HG03565 (cell line): ENCODE measurements at regions not wholly inside any gene's neighbourhood (a gene's known extent, or its start where the extent isn't known, plus 50 kb on each side); places are given as distances from the start of the nearest gene placed in this dataset.
"Not testable (repeated sequence)": the region's sequence is repeated elsewhere in the genome, so short reads cannot be mapped to it uniquely, and the experiment has no call there.

Experiments used
- ATAC-seq: cut with Tn5 transposase; IDR thresholded peaks from one replicate; pipeline ENCODE4 v1.9.1; 2021; ENCODE audit warnings: mild to moderate bottlenecking, moderate library complexity; ENCODE audit not compliant: unreplicated experiment

DNA sequence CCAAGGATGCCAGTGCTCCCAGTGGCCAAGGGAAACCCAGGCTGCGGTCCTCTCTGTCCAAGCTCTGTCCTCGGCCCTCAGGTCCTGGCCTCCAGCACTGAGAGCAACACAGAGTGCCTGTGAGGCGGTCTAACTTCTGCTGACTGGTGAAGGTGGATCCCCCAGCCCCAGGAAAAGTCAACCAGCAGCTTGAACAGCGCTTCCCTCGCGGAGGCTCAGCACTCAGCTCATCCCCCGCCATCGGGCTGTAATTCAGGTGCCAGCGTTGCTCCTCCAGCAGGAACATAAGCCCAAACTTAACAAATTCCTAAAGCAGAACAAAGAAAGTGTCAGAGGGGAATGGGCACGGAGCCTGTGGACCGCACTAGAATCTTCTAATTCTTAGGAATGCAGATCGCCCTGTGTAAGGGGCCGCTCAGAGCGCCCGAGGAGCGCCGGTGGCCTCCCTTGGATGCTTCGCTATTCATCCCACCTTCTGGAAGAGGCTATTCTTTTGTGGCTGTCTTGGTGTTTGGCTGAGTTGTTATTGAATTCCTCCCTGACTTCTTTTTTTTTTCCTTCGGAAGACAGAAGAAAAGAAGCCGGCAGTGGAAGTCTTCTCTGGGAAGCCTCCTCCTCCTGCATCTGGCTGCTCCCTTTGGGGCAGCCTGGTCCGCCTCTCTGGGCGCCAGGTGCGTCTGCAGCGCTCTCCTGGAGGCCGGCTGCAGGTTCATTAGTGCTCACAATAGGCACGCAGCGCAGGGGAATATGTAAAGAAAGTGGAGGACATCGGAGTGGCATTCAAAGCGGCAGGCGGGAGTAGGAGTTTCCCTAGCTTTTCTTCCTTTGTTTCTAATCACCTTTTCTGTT lies 905.6 kb downstream of the TSN start:
- no peak for ATAC-seq

DNA sequence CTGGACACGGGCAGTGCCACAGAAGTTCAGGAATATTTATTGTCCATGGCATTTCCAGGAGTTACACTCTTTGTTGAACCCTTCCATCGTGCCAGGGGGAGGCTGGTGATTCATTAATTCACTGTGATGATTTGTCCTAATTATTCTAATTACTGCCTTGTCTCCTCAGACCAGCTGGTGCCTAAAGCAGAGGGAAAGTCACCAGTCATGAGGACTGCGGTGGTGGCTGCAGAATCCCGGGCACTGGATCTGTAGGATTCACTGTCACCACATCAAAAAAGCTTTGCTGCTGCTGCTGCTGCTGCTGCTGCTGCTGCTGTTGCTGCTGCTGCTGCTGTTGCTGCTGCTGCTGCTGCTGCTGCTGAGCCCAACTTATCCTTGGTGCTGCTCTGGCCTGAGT lies 908.2 kb downstream of the TSN start:
- no peak for ATAC-seq

DNA sequence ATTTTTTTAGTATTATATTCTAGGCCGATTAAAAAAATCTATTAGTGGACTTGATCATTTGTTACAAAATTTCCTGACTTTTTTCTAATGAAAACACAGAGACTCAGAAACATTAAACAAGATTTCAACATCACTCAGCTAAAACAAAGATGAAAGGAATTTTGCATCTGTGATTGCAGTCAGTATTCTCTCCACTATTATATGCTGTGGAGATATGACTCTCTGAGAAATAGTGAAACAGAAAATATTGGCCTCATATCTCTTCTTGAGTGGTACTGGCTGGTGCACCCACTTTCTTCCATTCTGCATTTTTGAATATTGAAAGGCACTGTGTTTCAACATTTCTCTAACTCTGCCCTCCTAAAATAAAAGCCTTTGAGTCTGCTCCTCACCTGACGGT lies 914.2 kb downstream of the TSN start:
- ATAC-seq, result no peak

DNA sequence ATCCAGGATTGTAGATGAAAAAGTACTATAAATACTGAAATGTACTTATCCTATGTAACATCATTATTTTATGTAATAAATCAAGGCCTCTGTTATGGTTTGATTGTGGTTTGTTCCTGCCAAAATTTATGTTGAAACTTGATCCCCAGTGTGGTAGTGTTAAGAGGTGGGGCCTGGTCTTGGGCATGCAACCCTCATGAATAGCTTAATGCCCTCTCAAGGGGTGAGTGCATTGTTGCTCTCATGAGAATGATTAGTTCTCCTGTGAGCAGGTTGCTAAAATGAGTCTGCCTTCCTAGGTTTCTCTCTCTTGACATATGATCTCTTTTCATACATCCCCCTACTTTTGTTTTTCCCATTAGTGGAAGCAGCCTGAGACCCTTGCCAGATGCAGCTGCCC lies 915.4 kb downstream of the TSN start:
- no peak for ATAC-seq

DNA sequence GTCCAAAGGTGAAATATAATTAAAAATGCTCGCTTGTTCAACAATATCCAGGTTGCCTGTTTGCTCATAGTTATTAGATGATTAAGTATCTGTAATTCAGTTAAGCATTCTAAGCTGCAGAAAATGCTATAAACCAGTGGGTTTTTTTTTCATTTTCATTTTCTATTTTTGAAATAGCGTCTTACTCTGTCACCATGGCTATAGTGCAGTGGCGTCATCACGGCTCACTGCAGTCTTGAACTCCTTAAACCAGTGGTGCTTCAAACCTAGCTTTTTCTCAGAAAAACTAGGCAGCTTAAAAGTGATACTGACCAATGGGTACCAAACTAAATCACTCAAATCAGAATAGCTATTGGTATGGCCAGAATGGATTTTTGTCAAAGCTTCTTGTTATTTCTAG lies 925.2 kb downstream of the TSN start:
- no peak for ATAC-seq

DNA sequence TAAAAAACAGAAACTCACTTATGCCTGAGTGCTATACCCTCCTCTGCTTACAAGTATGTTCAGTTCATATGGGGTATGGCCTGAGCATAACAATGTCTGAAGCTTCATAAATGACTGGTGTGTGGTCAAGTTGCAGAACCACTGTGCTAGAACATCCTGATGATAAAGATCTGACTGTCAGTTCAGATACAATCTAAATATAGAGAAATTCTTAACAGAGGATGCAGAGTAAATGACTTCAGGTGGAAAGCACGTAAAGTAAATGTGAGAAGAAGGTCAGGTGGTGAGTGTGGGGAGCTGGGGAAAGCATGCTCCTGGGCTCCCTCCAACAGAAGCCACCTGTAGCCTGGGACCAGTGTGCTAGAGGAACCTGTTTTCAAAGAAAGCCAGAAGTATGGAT lies 926.2 kb downstream of the TSN start:
- ATAC-seq, result peak; percentile 92

DNA sequence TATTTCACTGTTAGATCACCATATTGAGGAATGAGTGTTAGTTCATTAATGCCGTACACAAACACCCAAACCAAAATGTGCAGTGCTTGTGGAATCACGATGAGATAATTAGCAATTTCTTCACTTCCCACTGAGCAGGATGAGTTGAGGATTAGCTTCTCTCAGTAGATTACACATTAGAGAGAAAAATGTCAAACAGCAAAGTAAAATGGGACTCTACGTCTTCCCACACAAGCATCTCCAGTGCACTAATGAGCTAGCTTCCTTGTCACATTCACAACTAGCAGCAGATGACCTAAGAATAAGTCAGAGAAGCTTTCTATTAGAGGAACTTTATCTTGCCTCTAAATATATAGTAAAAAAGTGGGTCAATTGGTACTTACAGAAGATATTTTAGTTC lies 926.9 kb downstream of the TSN start:
- no peak for ATAC-seq

DNA sequence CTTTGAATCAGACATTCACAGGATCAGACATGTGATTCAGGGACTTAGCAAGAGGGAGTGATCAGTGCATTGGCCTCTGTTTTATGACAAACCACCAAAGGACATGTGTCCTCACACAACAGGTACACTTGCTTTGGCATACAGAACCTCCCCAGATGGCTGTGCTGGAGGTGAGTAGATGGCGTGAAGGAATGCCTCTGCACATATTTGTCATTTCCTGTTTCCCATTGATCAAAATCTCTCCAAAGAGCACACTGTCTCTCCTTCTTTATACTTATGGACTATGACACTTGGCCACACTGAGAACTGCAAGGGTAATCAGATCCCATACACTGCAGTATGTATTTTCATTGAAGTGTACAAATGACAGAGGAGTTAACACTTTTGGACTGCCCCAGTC lies 927.6 kb downstream of the TSN start:
- no peak for ATAC-seq

DNA sequence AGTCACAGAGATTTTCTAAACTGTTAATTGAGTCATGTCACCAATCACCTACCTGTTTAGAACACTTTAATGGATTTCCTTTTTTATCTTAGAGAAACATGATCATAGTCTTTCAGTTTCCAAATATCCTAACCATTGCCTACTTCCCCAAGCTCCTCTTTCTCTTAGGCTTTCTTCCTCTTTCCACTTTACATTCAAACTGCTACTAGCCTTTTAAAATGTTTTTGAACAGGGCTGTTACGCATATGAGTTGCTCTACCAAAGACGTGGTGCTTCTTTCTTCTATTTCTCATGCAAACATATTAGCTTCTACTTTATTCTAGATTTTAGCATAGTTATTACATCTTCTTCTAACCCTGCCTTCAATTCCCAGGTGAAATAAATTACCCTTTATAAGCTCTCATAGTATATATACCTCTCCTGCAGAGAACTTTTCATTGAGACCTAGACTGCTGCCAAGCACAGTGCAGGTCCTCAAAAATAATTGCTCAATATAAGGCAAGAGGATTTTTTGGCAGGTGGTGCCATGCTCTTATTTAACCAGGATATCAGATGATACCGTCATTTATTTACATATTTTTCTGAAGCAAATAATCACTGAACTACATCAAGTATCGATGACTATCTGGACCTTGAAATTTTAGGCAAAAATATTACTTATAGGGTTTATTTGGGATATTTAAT lies 937.1 kb downstream of the TSN start:
- no peak for ATAC-seq

DNA sequence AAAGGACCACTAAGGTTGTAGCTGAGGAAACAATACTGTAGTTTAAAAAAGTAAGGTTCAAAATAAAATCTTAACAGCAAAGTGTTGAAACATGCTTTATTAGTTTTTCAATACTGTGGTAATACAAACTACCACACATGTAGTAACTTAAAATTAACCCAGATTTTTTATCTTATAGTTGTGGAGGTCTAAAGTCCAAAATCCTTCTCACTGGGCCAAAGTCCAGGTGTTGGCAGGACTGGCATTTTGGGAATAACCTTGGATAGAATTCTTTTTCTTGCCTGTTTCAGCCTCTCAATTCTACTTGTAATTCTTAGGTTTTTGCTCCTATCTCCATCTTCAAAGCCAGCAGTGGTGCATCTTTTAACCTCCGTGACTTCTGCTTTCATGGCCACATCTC lies 942.0 kb downstream of the TSN start:
- no peak for ATAC-seq

DNA sequence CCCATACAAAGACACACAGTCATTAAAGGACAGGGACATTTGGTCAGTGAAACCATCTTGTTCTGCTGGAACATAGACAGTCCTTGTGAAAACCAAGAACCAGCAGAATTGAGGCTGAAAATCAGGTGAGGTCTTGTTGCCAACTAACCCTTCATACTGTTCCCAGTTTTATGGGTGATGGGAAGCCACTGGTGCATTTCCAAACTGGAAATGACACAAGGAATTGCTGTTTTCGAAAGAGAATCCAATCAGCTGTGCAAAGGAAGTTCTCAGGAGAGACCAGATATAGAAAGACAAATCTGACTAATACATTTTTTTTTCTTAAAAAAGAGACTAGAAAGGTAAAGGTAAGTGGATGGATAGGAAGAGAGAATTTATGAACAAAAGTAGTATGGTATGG lies 948.2 kb downstream of the TSN start:
- no peak for ATAC-seq

DNA sequence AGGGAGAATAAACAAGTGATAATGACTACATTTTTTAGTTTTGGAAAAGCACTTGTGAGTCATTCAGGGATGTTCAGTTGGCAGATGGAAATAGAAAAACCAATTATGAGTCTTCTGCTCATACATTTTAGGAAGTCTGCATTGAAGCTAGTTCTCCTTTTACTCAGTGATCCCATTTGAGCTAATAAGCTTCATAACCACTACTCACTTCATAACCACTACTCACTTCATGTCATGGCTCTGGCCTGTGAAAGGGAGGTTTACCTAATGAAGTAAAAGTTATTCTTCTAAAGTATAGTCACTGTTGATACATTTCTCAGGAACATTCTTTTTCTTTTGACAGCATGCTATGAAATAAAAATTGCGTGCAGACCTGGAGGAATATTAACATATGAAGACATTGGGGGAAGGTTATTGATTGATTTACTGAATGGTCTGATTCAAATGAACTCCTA lies 948.7 kb downstream of the TSN start:
- peak; percentile 69 for ATAC-seq

DNA sequence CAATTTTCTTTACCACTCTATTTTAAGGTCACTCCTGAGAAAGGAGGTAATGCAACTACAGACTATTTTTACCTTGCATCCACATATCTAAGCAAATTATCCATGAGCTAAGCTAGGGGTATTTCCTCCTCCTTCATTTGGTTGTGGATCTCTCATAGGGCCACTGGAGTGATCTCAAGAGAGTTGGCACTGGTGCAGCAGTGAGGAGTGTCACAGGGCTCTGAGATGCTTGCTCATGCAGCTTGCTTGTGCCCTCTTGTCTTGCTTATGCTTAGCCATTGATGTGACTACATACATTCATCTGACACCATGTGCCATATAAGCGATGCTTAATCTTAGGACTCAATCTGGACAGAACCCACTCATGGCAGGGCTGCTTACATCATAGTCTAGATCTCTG lies 950.3 kb downstream of the TSN start:
- ATAC-seq, result no peak

DNA sequence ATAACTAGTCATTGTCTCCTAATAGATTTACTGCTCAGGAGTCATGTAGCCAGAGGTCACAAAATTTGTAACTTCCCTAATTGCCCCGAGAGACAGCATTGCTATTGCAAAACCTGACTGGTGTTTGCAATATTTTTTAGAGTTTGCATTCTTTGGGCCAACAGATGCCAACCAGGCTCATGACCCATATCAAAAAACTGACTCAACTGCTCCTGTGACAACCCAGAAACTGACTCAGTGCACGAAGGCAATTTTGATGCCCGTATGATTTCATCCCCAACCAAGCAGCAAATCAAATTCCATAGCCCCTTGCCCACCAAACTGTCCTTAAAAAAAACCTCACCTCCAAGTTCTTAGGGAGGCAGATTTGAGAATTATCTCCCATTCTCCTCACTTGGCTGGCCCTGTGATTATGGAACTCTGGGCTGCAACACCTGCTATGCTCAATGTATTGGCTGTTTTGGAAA lies 951.3 kb downstream of the TSN start:
- no peak for ATAC-seq

DNA sequence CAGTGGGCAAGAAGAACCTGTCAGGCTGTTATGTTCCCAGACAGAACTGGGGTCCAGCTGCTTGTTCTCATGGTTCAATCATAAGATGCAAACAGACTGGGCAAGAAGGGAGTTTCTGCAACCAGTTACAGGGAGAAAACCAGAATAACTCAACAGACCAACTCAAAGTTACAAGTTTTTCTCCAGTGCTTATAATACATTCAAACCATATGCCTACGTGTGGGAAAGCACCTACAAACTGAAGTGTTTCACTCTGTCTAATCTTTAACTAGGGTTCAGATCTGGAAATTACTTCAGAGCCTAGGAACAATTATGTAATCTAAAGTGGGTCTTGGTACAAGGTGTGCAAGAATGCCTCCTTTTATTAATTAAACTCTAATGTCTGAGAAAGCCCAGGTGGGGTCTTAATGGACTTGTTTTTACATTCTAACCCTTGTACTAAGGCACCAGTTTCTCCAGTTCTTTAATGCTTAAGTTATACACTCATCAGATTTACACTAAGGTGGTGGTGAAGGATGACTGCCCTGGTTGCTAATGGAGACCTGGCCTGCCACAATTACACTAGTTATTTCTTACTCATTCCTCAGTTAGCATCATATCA lies 951.9 kb downstream of the TSN start:
- ATAC-seq, result peak; percentile 34

DNA sequence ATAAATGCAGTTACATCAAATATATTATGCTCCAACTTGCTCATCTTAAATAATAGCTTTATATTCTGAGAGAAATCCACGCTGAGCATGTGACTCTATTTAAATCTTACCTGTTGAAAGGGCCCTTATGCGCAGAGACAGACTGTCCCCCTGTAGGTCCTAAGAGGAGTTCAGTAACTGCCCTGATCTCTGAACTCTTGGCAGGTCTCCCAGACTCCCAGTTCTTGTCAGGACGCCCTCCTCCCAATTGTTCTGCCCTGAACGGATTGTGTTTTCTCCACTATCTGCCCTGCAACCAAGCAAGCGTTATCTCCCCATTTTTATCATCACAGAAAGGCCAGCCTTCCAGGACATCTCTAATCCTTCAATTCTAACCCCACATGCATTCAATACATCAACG lies 954.6 kb downstream of the TSN start:
- no peak for ATAC-seq

DNA sequence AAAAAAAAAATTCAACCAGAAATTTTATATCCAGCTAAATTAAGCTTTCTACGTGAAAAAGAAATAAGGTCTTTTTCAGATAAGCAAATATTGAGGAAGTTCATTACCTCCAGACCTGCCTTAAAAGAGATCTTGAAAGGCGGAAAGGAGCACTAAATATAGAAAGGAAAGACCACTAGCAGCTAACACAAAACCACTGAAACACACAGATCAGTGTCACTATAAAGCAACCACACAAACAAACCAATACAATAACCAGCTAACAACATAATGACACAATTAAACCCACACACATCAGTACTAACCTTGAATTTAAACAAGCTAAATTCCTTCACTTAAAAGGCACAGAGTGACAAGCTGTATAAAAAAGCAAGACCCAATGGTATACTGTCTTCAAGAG lies 958.3 kb downstream of the TSN start:
- ATAC-seq, result no peak

DNA sequence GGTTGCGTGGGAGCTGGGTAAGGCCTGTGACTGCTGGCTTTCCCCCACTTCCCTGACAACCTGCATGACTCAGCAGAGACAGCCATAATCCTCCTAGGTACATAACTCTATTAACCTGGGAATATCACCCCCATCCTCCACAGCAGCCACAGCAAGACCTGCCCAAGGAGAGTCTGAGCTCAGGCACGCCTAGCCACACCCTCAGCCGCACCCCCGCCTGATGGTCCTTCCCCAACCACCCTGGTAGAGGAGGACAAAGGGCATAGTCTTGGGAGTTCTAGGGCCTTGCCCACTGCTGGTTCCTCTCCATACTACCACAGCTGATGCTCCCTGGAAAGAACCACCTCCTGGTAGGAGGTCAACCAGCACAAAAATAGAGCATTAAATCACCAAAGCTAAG lies 965.4 kb downstream of the TSN start:
- not testable (repeated sequence) for ATAC-seq

DNA sequence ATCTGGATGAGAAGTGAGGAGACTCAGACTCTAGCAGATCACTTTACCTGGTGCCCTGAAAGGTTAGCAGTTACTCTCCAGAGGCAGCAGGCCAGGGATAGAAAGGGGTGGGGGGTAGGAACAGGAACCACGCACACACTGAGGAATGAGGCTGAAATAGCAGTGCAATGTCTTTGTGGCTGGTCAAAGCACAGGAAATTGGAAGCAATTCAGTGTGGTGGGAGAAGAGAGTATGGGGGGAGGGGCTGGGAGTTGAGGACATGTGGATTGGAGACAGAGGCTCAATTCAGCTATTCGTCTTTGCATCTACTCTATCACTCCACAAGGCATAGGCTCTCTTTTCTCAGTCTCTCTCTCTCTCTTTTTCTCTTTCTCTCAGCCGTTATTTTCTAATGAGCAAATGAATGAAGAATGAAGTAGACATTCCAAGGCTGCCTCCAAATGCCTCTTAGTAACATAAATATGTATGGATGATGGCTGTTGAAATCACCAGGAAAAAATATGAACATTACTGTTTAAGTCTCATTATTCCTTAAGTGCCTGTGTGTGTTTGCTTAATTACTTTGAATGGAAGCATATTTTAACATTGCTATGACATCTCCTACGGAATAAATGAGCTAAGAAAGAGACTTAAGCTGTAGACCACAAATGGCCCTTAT lies 979.4 kb downstream of the TSN start:
- ATAC-seq, result no peak

DNA sequence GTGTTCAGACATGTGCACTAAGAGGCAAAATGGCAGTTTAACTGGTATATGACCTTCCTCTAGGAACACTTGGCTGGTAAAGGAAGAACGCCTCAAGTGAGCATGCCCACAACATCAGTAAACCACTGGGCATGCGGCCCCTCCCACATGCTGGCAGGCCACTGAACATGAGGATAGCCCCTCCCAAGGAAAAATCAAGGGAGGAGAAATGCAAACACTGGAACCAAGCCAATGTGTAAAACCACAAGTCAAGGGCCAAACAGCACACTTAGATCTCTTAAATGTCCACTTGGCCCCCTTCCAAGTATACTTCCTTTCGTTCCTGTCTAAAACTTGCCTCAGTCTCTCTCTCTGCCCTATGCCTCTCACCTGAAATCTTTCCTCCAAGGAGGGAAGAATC lies 980.8 kb downstream of the TSN start:
- ATAC-seq, result no peak

DNA sequence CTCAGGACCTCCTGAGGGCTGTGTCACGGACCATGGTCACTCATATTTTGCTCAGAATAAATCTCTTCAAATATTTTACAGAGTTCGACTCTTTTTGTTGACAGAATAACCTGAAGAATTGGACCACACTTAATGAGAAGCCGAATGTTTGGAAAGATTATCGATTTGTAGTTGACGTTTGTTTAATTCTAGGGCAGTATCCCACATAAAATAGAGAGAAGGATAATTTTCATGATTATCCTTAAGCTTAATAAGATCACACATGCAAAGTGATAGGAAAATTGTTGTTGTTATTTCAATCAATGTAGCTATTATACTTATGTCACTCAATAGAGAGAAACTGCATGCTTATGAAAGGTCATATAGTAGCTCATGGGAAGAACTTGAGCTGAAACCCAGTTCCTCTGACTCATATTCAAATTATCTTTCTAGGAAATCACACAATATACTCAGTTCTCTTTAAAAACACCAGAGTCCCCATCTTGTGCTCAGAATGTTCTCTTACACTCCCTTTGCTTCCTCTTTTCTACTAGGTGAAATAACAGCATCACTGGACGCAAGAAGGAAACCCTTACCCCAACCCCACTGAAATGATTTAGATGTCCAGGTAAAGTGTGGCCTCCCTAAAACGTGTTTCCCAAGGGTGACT lies 982.1 kb downstream of the TSN start:
- ATAC-seq, result peak; percentile 85
